PC-3 (cell line): ENCODE measurements at regions not wholly inside any gene's neighbourhood (a gene's known extent, or its start where the extent isn't known, plus 50 kb on each side); places are given as distances from the start of the nearest gene placed in this dataset.

ENCODE experiments used
- EZH2 ChIP-seq: fragments of 300-600 bp; sonication (generic); IDR thresholded peaks from one replicate; pipeline ENCODE4 v1.6.1; 2017; ENCODE audit warnings: antibody characterized with exemption, mild to moderate bottlenecking, low read length; ENCODE audit not compliant: unreplicated experiment
- TF ChIP-seq, protein P1 (sequence below): fragments of 300-600 bp; sonication (generic); conservative IDR thresholded peaks from 2 replicates; pipeline ENCODE4 v1.5.1; 2017; ENCODE audit warnings: antibody characterized with exemption, low read depth, mild to moderate bottlenecking, low read length

DNA sequence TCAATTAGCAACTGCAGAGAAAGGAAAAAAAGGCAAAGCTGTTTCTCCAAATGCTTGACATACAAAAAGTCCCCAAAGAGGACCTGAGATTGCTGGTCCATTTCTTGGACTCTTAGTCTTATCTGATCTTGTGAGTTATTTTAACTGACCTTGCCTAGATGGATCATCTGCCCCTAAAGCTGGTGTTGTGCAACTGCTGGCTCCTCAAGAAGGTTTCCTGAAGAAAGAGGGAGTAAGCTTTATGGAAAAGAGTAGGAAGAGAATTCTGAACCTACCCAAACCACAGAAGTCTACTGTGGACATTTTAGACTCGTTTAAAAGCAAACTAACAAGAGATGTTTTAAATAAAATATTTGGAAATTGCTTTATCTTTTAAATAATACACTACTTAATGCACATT is 140.0 kb upstream of the HS3ST3A1 start:
- TF ChIP-seq, protein P1, sequence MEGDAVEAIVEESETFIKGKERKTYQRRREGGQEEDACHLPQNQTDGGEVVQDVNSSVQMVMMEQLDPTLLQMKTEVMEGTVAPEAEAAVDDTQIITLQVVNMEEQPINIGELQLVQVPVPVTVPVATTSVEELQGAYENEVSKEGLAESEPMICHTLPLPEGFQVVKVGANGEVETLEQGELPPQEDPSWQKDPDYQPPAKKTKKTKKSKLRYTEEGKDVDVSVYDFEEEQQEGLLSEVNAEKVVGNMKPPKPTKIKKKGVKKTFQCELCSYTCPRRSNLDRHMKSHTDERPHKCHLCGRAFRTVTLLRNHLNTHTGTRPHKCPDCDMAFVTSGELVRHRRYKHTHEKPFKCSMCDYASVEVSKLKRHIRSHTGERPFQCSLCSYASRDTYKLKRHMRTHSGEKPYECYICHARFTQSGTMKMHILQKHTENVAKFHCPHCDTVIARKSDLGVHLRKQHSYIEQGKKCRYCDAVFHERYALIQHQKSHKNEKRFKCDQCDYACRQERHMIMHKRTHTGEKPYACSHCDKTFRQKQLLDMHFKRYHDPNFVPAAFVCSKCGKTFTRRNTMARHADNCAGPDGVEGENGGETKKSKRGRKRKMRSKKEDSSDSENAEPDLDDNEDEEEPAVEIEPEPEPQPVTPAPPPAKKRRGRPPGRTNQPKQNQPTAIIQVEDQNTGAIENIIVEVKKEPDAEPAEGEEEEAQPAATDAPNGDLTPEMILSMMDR, result no peak
- no peak for TF ChIP-seq EZH2
